Endothelial cell of umbilical vein (primary cell): ENCODE measurements at regions not wholly inside any gene's neighbourhood (a gene's known extent, or its start where the extent isn't known, plus 50 kb on each side); places are given as distances from the start of the nearest gene placed in this dataset.

Experiments
- BruUV-seq: library from RNA; stranded (reverse); fragments of 400-500 nt; replicated peaks from 2 replicates; lab custom pipeline; 2021; lab: Mats Ljungman, UMichigan
- CTCF ChIA-PET: fragments of 300-600, 350-600 bp; sonication (Branson Sonifier 250); formaldehyde crosslinking; loops from one replicate; lab custom pipeline; 2021; ENCODE audit warnings: antibody characterized with exemption, inconsistent platforms; lab: Charles Lee
- POLR2A ChIA-PET: fragments of 300-600, 350-600 bp; sonication (Branson Sonifier 250); formaldehyde crosslinking; loops from one replicate; lab custom pipeline; 2021; ENCODE audit warnings: antibody characterized with exemption, inconsistent platforms; lab: Charles Lee
- DNase-seq: peaks from one replicate; pipeline ENCODE4 v3.0.0-alpha.2; 2011; ENCODE audit warnings: low read depth, low spot score
- FAIRE-seq: peaks from 2 replicates; lab custom pipeline; 2011; peaks lifted over from hg19 to GRCh38; lab: Jason Lieb, UNC
- H2AFZ ChIP-seq: 2 replicates; pipeline ENCODE4 v1.6.0; 2012; ENCODE audit warnings: low read depth, low read length, control low read depth, inconsistent platforms
- H3K27ac ChIP-seq: 2 replicates; pipeline ENCODE4 v1.5.1; 2011; ENCODE audit warnings: low read depth, mild to moderate bottlenecking, control low read depth, low read length, moderate library complexity; ENCODE audit not compliant: insufficient read depth
- H3K27me3 ChIP-seq, 2 experiments: 2 replicates each; pipeline versions ENCODE4 v1.6.0 to v1.6.1; 2011; ENCODE audit warnings: low read length in 2 of 2, mixed read lengths in 1 of 2; ENCODE audit not compliant: control insufficient read depth in 2 of 2, insufficient read depth in 2 of 2
- H3K36me3 ChIP-seq, 2 experiments: 2 replicates in 1 of 2; 3 replicates in 1 of 2; pipeline ENCODE4 v1.5.1; 2011; ENCODE audit warnings: low read length in 2 of 2, mild to moderate bottlenecking in 1 of 2, moderate library complexity in 1 of 2; ENCODE audit not compliant: control insufficient read depth in 2 of 2, insufficient read depth in 2 of 2; ENCODE audit errors: extremely low read depth in 1 of 2
- H3K4me1 ChIP-seq: 3 replicates; pipeline ENCODE4 v1.5.1; 2011; ENCODE audit warnings: mild to moderate bottlenecking, low read length; ENCODE audit not compliant: control insufficient read depth, insufficient read depth; ENCODE audit errors: extremely low read depth
- H3K4me2 ChIP-seq: 2 replicates; pipeline ENCODE4 v1.6.1; 2011; ENCODE audit warnings: low read length, control low read depth, mixed read lengths; ENCODE audit not compliant: insufficient read depth
- H3K4me3 ChIP-seq, 3 experiments: fragments of 200-600 bp in 1 of 3; sonication (generic), shearing (Covaris generic) in 1 of 3; replicated peaks in 1 of 3; 2 replicates each; pipeline ENCODE4 v1.5.1; 2011 to 2016; ENCODE audit warnings: control low read depth in 3 of 3, low read length in 3 of 3, mild to moderate bottlenecking in 2 of 3, inconsistent platforms in 1 of 3, low read depth in 1 of 3, moderate library complexity in 1 of 3; ENCODE audit not compliant: insufficient read depth in 1 of 3
- H3K79me2 ChIP-seq: 2 replicates; pipeline ENCODE4 v1.6.0; 2012; ENCODE audit warnings: low read length, inconsistent platforms; ENCODE audit not compliant: control insufficient read depth, insufficient read depth
- H3K9ac ChIP-seq: replicated peaks from 2 replicates; pipeline ENCODE3; 2011; ENCODE audit warnings: low read length, control low read depth; ENCODE audit not compliant: insufficient read depth; ENCODE audit errors: extremely low read depth
- H3K9me1 ChIP-seq: replicated peaks from 3 replicates; pipeline ENCODE4 v1.6.0; 2011; ENCODE audit warnings: mild to moderate bottlenecking, low read length; ENCODE audit not compliant: control insufficient read depth, insufficient read depth; ENCODE audit errors: extremely low read depth
- H3K9me3 ChIP-seq: replicated peaks from 2 replicates; pipeline ENCODE4 v1.5.1; 2012; ENCODE audit warnings: low read length, inconsistent platforms; ENCODE audit not compliant: control insufficient read depth, insufficient read depth
- H4K20me1 ChIP-seq: replicated peaks from 2 replicates; pipeline ENCODE3; 2011; ENCODE audit warnings: mild to moderate bottlenecking, low read length; ENCODE audit not compliant: control insufficient read depth, insufficient read depth; ENCODE audit errors: extremely low read depth
- CTCF ChIP-seq, 2 donors: IDR thresholded peaks; 1 replicate in 1 of 2; 2 replicates in 1 of 2; pipeline ENCODE4 v1.5.1; 2011; ENCODE audit warnings: low read length in 2 of 2, mild to moderate bottlenecking in 2 of 2, moderate library complexity in 2 of 2, control low read depth in 1 of 2, inconsistent platforms in 1 of 2, low read depth in 1 of 2; ENCODE audit not compliant: insufficient read depth in 1 of 2; ENCODE audit errors: extremely low read depth in 1 of 2
- EZH2 ChIP-seq: IDR thresholded peaks from 2 replicates; pipeline ENCODE4 v1.6.1; 2012; ENCODE audit warnings: borderline replicate concordance, low read depth, mild to moderate bottlenecking, moderate library complexity, low read length, inconsistent platforms; ENCODE audit not compliant: severe bottlenecking
- FOS ChIP-seq: IDR thresholded peaks from 2 replicates; pipeline ENCODE4 v1.6.1; 2011; ENCODE audit warnings: mild to moderate bottlenecking, low read length, moderate library complexity, borderline replicate concordance; ENCODE audit not compliant: insufficient read depth
- GATA2 ChIP-seq: IDR thresholded peaks from 2 replicates; pipeline ENCODE4 v1.7.0; 2011; ENCODE audit warnings: low read depth, mild to moderate bottlenecking, moderate library complexity, mixed read lengths, low read length; ENCODE audit not compliant: insufficient read length, insufficient read depth
- JUN ChIP-seq: IDR thresholded peaks from 2 replicates; pipeline ENCODE4 v1.6.1; 2011; ENCODE audit warnings: borderline replicate concordance, low read depth; ENCODE audit not compliant: insufficient read length, insufficient read depth
- MYC ChIP-seq: IDR thresholded peaks from one replicate; pipeline ENCODE4 v1.6.1; 2011; ENCODE audit warnings: mild to moderate bottlenecking, low read depth, low read length
- POLR2A ChIP-seq: IDR thresholded peaks from 2 replicates; pipeline ENCODE4 v1.6.1; 2012; ENCODE audit warnings: low read depth, mild to moderate bottlenecking, control low read depth, low read length
- POLR2AphosphoS5 ChIP-seq: IDR thresholded peaks from 2 replicates; pipeline ENCODE4 v1.6.1; 2012; ENCODE audit warnings: low read depth, mild to moderate bottlenecking, control low read depth, low read length, moderate library complexity; ENCODE audit not compliant: insufficient read depth
- dilution Hi-C: fragments of 300-500 bp; cut with MboI; formaldehyde crosslinking; loops from one replicate; pipeline ENCODE4 v1.15.0; 2019; ENCODE audit warnings: low sequenced_read_pairs; ENCODE audit not compliant: extremely low pct_ligation_motif_present
- intact Hi-C: fragments of 100-400 bp; cut with micrococcal nuclease; formaldehyde crosslinking; loops from one replicate; pipeline ENCODE4 v1.10.0; 2022
- TF ChIP-seq, protein P1 (sequence below): IDR thresholded peaks from 2 replicates; pipeline ENCODE4 v1.6.1; 2011; ENCODE audit not compliant: insufficient read depth, insufficient read length

DNA sequence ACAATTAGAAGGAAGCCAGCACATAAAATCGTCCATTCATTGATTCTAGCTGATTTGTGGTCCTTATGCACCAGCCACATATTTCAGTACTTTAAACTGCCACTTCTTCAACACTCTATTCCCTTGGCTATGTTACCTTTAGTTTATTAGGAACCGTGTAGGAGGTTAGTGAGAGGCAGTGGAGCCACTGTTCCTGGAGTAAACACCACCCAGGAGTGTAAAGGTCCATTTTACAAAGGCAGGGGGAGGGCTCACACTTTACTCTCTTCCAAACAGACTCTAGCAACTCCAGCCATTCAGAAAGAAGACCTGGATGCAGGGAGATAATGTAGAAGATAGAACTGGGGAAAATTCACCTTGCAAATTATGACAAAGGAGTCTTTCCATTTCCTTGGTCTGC is 170.2 kb upstream of the RPS23 start:
- no peak overlapping the region for H2AFZ ChIP-seq
- intact Hi-C loops: no loop called here

More for the DNA sequence above, 170.2 kb upstream of the RPS23 start:
- CTCF ChIA-PET: no interaction called here
- Histone ChIP-seq H3K27ac (no peak overlapping the region), H3K4me3 (no peak overlapping the region), H4K20me1 (no peaks in the 10 kb centered on the region), H3K4me2 (no peak overlapping the region), H3K4me1 (no peaks in the 10 kb centered on the region), H3K27me3 (peaks cover 0 to 13% of the 10 kb centered on the region in 2 experiments), H3K9ac (no peak overlapping the region), H3K79me2 (no peaks in the 10 kb centered on the region), H3K36me3 (no peaks in the 10 kb centered on the region), H3K9me3 (no peaks in the 10 kb centered on the region), H3K9me1 (no peaks in the 10 kb centered on the region)
- no peak for TF ChIP-seq EZH2
- TF ChIP-seq CTCF (IDR thresholded peaks at IDR 0.05; ENCODE audit: extremely low read depth in 1 of 2, insufficient read depth in 1 of 2, low read depth in 1 of 2, low read length in 2 of 2): no peak
- no peak for TF ChIP-seq POLR2AphosphoS5
- no peak for TF ChIP-seq POLR2A
- no peak for TF ChIP-seq MYC
- no peak for TF ChIP-seq JUN
- TF ChIP-seq, protein P1, sequence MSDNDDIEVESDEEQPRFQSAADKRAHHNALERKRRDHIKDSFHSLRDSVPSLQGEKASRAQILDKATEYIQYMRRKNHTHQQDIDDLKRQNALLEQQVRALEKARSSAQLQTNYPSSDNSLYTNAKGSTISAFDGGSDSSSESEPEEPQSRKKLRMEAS: no peak
- TF ChIP-seq FOS: no peak
- no peak for TF ChIP-seq GATA2
- FAIRE-seq (no peak), DNase-seq (no peak)
- dilution Hi-C loops: no loop called here
- no TSS peak for BruUV-seq
- POLR2A ChIA-PET: no interaction called here
